ENCODE measurements at regions not wholly inside any gene's neighbourhood (a gene's known extent, or its start where the extent isn't known, plus 50 kb on each side); places are given as distances from the start of the nearest gene placed in this dataset.
A peak's percentile ranks its signal among the peaks of the same experiment; 100 is the strongest.

- DNase-seq = peak; percentile 12 to 54
Observed at GRCh38 chr14:106872611-106873446, 1346.4 kb downstream of the TMEM121 start.

GRCh38 chr14:106874350-106874749 lies 1348.0 kb downstream of the TMEM121 start:
- no peak for DNase-seq

- DNase-seq = no peak
Observed at GRCh38 chr14:106875503-106875902, 1349.1 kb downstream of the TMEM121 start.

GRCh38 chr14:106876711-106877110 lies 1350.3 kb downstream of the TMEM121 start:
- no peak for DNase-seq

GRCh38 chr14:106877517-106877916 lies 1351.1 kb downstream of the TMEM121 start:
- no peak for DNase-seq

- peak in 1 of 2 experiments; percentile 51 for DNase-seq
Observed at GRCh38 chr14:106879241-106879640, 1352.9 kb downstream of the TMEM121 start.

GRCh38 chr14:106883218-106883692 lies 1356.9 kb downstream of the TMEM121 start:
- DNase-seq = peak in 1 of 2 experiments; percentile 18
